ENCODE measurements at regions not wholly inside any gene's neighbourhood (a gene's known extent, or its start where the extent isn't known, plus 50 kb on each side); places are given as distances from the start of the nearest gene placed in this dataset.
A peak's percentile ranks its signal among the peaks of the same experiment; 100 is the strongest.

GRCh38 chr2:103959174-103960128 is 894.5 kb upstream of the POU3F3 start:
- DNase-seq = peak; percentile 6

- DNase-seq = no peak
Observed at GRCh38 chr2:103960129-103960513, 893.8 kb upstream of the POU3F3 start.

- no peak for DNase-seq
Observed at GRCh38 chr2:103960951-103961350, 893.0 kb upstream of the POU3F3 start.

GRCh38 chr2:103961862-103962261 is 892.1 kb upstream of the POU3F3 start:
- DNase-seq = no peak

- DNase-seq = no peak
Observed at GRCh38 chr2:103962670-103963069, 891.2 kb upstream of the POU3F3 start.

GRCh38 chr2:103963146-103963725 is 890.7 kb upstream of the POU3F3 start:
- no peak for DNase-seq

GRCh38 chr2:103977241-103977640 is 876.7 kb upstream of the POU3F3 start:
- no peak for DNase-seq

GRCh38 chr2:103977668-103978067 is 876.2 kb upstream of the POU3F3 start:
- no peak for DNase-seq

GRCh38 chr2:103980401-103980800 is 873.5 kb upstream of the POU3F3 start:
- no peak for DNase-seq

- no peak for DNase-seq
Observed at GRCh38 chr2:103982691-103983090, 871.2 kb upstream of the POU3F3 start.

GRCh38 chr2:103986001-103986400 is 867.9 kb upstream of the POU3F3 start:
- DNase-seq = no peak

GRCh38 chr2:103991591-103991990 is 862.3 kb upstream of the POU3F3 start:
- no peak for DNase-seq

GRCh38 chr2:104004821-104005220 is 849.1 kb upstream of the POU3F3 start:
- DNase-seq = no peak

- no peak for DNase-seq
Observed at GRCh38 chr2:104016801-104017200, 837.1 kb upstream of the POU3F3 start.

GRCh38 chr2:104023306-104023705 is 830.6 kb upstream of the POU3F3 start:
- DNase-seq = no peak

- no peak for DNase-seq
Observed at GRCh38 chr2:104023765-104024164, 830.1 kb upstream of the POU3F3 start.

GRCh38 chr2:104025295-104025694 is 828.6 kb upstream of the POU3F3 start:
- DNase-seq = no peak

GRCh38 chr2:104026725-104027124 is 827.2 kb upstream of the POU3F3 start:
- no peak for DNase-seq

GRCh38 chr2:104027321-104027720 is 826.6 kb upstream of the POU3F3 start:
- no peak for DNase-seq

- DNase-seq = no peak
Observed at GRCh38 chr2:104028061-104028460, 825.9 kb upstream of the POU3F3 start.

- no peak for DNase-seq
Observed at GRCh38 chr2:104033399-104033798, 820.5 kb upstream of the POU3F3 start.

- DNase-seq = no peak
Observed at GRCh38 chr2:104040771-104041170, 813.1 kb upstream of the POU3F3 start.

GRCh38 chr2:104041351-104041750 is 812.6 kb upstream of the POU3F3 start:
- DNase-seq = no peak

- peak; percentile 39 for DNase-seq
Observed at GRCh38 chr2:104043864-104044263, 810.1 kb upstream of the POU3F3 start.

All from NCI-H510A (cell line).